ENCODE measurements at regions not wholly inside any gene's neighbourhood (a gene's known extent, or its start where the extent isn't known, plus 50 kb on each side); places are given as distances from the start of the nearest gene placed in this dataset.
A peak's percentile ranks its signal among the peaks of the same experiment; 100 is the strongest.
"Not testable (repeated sequence)": the region's sequence is repeated elsewhere in the genome, so short reads cannot be mapped to it uniquely, and the experiment has no call there.

GRCh38 chr5:159497221-159497620, 166.9 kb upstream of the IL12B start:
- TF ChIP-seq POLR2AphosphoS5 (IDR thresholded peaks at IDR 0.05) (no peak), CTCF (IDR thresholded peaks at IDR 0.05) (no peak)
- intact Hi-C loops (cut with DNase I; ENCODE audit: low total_unique reads): no loop called here

GRCh38 chr5:159498630-159499029, 168.3 kb upstream of the IL12B start:
- TF ChIP-seq CTCF (IDR thresholded peaks at IDR 0.05) (no peak), POLR2A (IDR thresholded peaks at IDR 0.05) (no peak), POLR2AphosphoS5 (IDR thresholded peaks at IDR 0.05) (no peak)
- no peaks in the 10 kb centered on the region for H3K9me3 ChIP-seq
- DNase-seq (ENCODE audit: low spot score in 2 of 2): no peak
- H3K4me3 ChIP-seq: no peak overlapping the region
- no peaks in the 10 kb centered on the region for H3K4me1 ChIP-seq
- no peaks in the 10 kb centered on the region for H3K36me3 ChIP-seq
- intact Hi-C loops (cut with DNase I; ENCODE audit: low total_unique reads): no loop called here
- H3K27ac ChIP-seq: no peak overlapping the region
- no peaks in the 10 kb centered on the region for H3K27me3 ChIP-seq

More at GRCh38 chr5:159497221-159497620, 166.9 kb upstream of the IL12B start:
- Histone ChIP-seq H3K27ac (no peak overlapping the region), H3K9me3 (no peaks in the 10 kb centered on the region), H3K4me3 (no peak overlapping the region), H3K4me1 (no peaks in the 10 kb centered on the region), H3K36me3 (no peaks in the 10 kb centered on the region), H3K27me3 (no peaks in the 10 kb centered on the region)
- no peak for DNase-seq (ENCODE audit: low spot score in 2 of 2)

- H3K9me3 ChIP-seq; H3K4me3 ChIP-seq; H3K27ac ChIP-seq; intact Hi-C loops (cut with DNase I; ENCODE audit: low total_unique reads); H3K4me1 ChIP-seq; H3K36me3 ChIP-seq; DNase-seq (ENCODE audit: low spot score in 2 of 2); H3K27me3 ChIP-seq: not testable (repeated sequence)
These were observed 171.8 kb upstream of the IL12B start for GRCh38 chr5:159502116-159502515.

GRCh38 chr5:159503236-159503635, 172.9 kb upstream of the IL12B start:
- Histone ChIP-seq H3K27ac (no peak overlapping the region), H3K36me3 (no peaks in the 10 kb centered on the region), H3K27me3 (no peaks in the 10 kb centered on the region), H3K4me1 (no peaks in the 10 kb centered on the region), H3K9me3 (no peaks in the 10 kb centered on the region), H3K4me3 (no peak overlapping the region)
- TF ChIP-seq POLR2AphosphoS5 (IDR thresholded peaks at IDR 0.05): no peak
- no peak for DNase-seq (ENCODE audit: low spot score in 2 of 2)
- intact Hi-C loops (cut with DNase I; ENCODE audit: low total_unique reads): no loop called here

GRCh38 chr5:159504106-159504856, 174.0 kb upstream of the IL12B start:
- intact Hi-C loops (cut with DNase I; ENCODE audit: low total_unique reads): no loop called here
- H3K4me3 ChIP-seq: no peak overlapping the region
- H3K36me3 ChIP-seq: no peaks in the 10 kb centered on the region
- no peaks in the 10 kb centered on the region for H3K4me1 ChIP-seq
- TF ChIP-seq POLR2A (IDR thresholded peaks at IDR 0.05): no peak
- TF ChIP-seq POLR2AphosphoS5 (IDR thresholded peaks at IDR 0.05): no peak
- no peak for TF ChIP-seq CTCF (IDR thresholded peaks at IDR 0.05)
- no peaks in the 10 kb centered on the region for H3K27me3 ChIP-seq
- no peak for DNase-seq (ENCODE audit: low spot score in 2 of 2)
- H3K9me3 ChIP-seq: no peaks in the 10 kb centered on the region
- H3K27ac ChIP-seq: peak overlapping the region in 1 of 2 donors; percentile 50

- Histone ChIP-seq H3K9me3 (no peaks in the 10 kb centered on the region), H3K4me1 (no peaks in the 10 kb centered on the region), H3K27me3 (no peaks in the 10 kb centered on the region), H3K27ac (peak overlapping the region; percentile 50 to 75), H3K36me3 (no peaks in the 10 kb centered on the region), H3K4me3 (no peak overlapping the region)
- TF ChIP-seq POLR2A (IDR thresholded peaks at IDR 0.05) (no peak), CTCF (IDR thresholded peaks at IDR 0.05) (no peak), POLR2AphosphoS5 (IDR thresholded peaks at IDR 0.05) (no peak)
- no peak for DNase-seq (ENCODE audit: low spot score in 2 of 2)
- intact Hi-C loops (cut with DNase I; ENCODE audit: low total_unique reads): no loop called here
These were observed 174.6 kb upstream of the IL12B start for GRCh38 chr5:159504857-159505304.

All from breast epithelium (tissue), 4 donors.